MM.1S (cell line): ENCODE measurements at regions not wholly inside any gene's neighbourhood (a gene's known extent, or its start where the extent isn't known, plus 50 kb on each side); places are given as distances from the start of the nearest gene placed in this dataset.

ENCODE experiments used
- EZH2 ChIP-seq: fragments of 300-600 bp; sonication (generic); optimal IDR thresholded peaks from 2 replicates; pipeline ENCODE3; 2017; ENCODE audit warnings: low read depth, mild to moderate bottlenecking, antibody characterized with exemption, low read length, mixed read lengths
- EZH2phosphoT487 ChIP-seq: fragments of 300-600 bp; sonication (generic); IDR thresholded peaks from 2 replicates; pipeline ENCODE4 v1.6.1; 2018; ENCODE audit warnings: antibody characterized with exemption, low read length
- TF ChIP-seq, protein P1 (sequence below): fragments of 300-600 bp; sonication (generic); IDR thresholded peaks from 2 replicates; pipeline ENCODE4 v1.5.1; 2016; ENCODE audit warnings: antibody characterized with exemption, low read length, mixed read lengths

DNA sequence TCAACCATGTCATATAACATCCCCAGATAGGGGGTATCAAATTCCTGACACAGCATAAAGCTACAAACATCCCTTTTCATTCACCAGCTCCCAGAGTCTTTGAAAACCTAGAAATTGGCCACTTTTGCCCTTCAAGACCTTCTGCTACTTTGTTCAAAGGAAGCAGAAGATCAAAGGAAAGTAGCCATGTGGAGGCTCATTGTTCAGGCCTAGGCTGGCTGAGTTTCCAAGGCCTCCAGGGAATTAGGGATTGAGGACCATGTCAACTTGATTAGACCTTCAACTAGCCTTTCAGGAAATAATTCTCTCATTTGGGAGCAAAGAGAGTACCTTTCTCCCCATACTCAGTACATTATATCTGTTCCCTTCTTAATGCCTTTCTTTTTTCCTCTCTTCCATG is 66.8 kb upstream of the ATXN3L start:
- TF ChIP-seq, protein P1, sequence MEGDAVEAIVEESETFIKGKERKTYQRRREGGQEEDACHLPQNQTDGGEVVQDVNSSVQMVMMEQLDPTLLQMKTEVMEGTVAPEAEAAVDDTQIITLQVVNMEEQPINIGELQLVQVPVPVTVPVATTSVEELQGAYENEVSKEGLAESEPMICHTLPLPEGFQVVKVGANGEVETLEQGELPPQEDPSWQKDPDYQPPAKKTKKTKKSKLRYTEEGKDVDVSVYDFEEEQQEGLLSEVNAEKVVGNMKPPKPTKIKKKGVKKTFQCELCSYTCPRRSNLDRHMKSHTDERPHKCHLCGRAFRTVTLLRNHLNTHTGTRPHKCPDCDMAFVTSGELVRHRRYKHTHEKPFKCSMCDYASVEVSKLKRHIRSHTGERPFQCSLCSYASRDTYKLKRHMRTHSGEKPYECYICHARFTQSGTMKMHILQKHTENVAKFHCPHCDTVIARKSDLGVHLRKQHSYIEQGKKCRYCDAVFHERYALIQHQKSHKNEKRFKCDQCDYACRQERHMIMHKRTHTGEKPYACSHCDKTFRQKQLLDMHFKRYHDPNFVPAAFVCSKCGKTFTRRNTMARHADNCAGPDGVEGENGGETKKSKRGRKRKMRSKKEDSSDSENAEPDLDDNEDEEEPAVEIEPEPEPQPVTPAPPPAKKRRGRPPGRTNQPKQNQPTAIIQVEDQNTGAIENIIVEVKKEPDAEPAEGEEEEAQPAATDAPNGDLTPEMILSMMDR, result no peak
- TF ChIP-seq EZH2, result no peak
- no peak for TF ChIP-seq EZH2phosphoT487
